HepG2 (cell line): ENCODE measurements at regions not wholly inside any gene's neighbourhood (a gene's known extent, or its start where the extent isn't known, plus 50 kb on each side); places are given as distances from the start of the nearest gene placed in this dataset.

Source experiments
- ATAC-seq: fragments of 200-7000 bp; cut with Tn5 transposase; 3 replicates; pipeline ENCODE4 v1.9.1; 2020; ENCODE audit warnings: mild to moderate bottlenecking, moderate library complexity
- BruUV-seq: library from RNA; stranded (reverse); fragments of 400-500 nt; replicated peaks from 2 replicates; lab custom pipeline; 2021; lab: Mats Ljungman, UMichigan
- CTCF ChIA-PET: fragments of 300-600 bp; formaldehyde crosslinking; extraction: SDS; loops from one replicate; lab custom pipeline; 2021; ENCODE audit warnings: low total read pairs, inconsistent platforms, low intra/inter-chr PET ratio; lab: Yijun Ruan, JAX
- POLR2A ChIA-PET: fragments of 350-600 bp; sonication (Branson Sonifier 250); formaldehyde crosslinking; loops from one replicate; lab custom pipeline; 2020; ENCODE audit warnings: antibody characterized with exemption, inconsistent platforms; lab: Yijun Ruan, JAX
- DNase-seq: peaks from one replicate; pipeline ENCODE4 v3.0.0-alpha.2; 2015; ENCODE audit warnings: low spot score
- FAIRE-seq: peaks from 3 replicates; lab custom pipeline; 2011; peaks lifted over from hg19 to GRCh38; lab: Jason Lieb, UNC
- H2AFZ ChIP-seq: one replicate; pipeline ENCODE4 v1.6.1; 2011; ENCODE audit warnings: low read length, inconsistent platforms
- H3K27ac ChIP-seq: fragments of 300-600 bp; 3 replicates; pipeline ENCODE4 v1.8.0; 2011; ENCODE audit warnings: mixed run types, mild to moderate bottlenecking, mixed read lengths, low read length, inconsistent platforms; ENCODE audit not compliant: insufficient read depth; ENCODE audit errors: extremely low read length
- H3K27me3 ChIP-seq, 2 experiments: fragments of 200-600 bp in 1 of 2; 2 replicates in 1 of 2; 3 replicates in 1 of 2; pipeline versions ENCODE4 v1.6.0 to v1.8.0; 2011; ENCODE audit warnings: low read length in 2 of 2, mild to moderate bottlenecking in 2 of 2, moderate library complexity in 2 of 2, inconsistent platforms in 1 of 2; ENCODE audit not compliant: insufficient read depth in 2 of 2, control insufficient read depth in 1 of 2
- H3K36me3 ChIP-seq, 2 experiments: fragments of 200-600 bp in 1 of 2; replicated peaks in 1 of 2; 2 replicates in 1 of 2; 3 replicates in 1 of 2; pipeline versions ENCODE4 v1.5.1 to v1.8.0; 2011; ENCODE audit warnings: low read length in 2 of 2, inconsistent platforms in 1 of 2; ENCODE audit not compliant: insufficient read depth in 2 of 2, control insufficient read depth in 1 of 2
- H3K4me1 ChIP-seq: 2 replicates; pipeline ENCODE4 v1.5.1; 2012; ENCODE audit warnings: low read length, inconsistent platforms; ENCODE audit not compliant: insufficient read depth
- H3K4me2 ChIP-seq: 2 replicates; pipeline ENCODE4 v1.6.0; 2011; ENCODE audit warnings: low read depth, low read length, inconsistent platforms
- H3K4me3 ChIP-seq, 3 experiments: fragments of 200-600 bp in 1 of 3; sonication (generic), shearing (Covaris generic) in 1 of 3; replicated peaks in 1 of 3; 2 replicates each; pipeline ENCODE4 v1.5.1; 2011 to 2016; ENCODE audit warnings: low read length in 3 of 3, inconsistent platforms in 2 of 3, low read depth in 2 of 3, mild to moderate bottlenecking in 2 of 3, control low read depth in 1 of 3, mixed read lengths in 1 of 3; ENCODE audit not compliant: insufficient read depth in 1 of 3
- H3K79me2 ChIP-seq: one replicate; pipeline ENCODE4 v1.6.1; 2011; ENCODE audit warnings: low read length, inconsistent platforms; ENCODE audit not compliant: insufficient read depth
- H3K9ac ChIP-seq: 2 replicates; pipeline ENCODE4 v1.6.0; 2011; ENCODE audit warnings: mild to moderate bottlenecking, low read depth, low read length, inconsistent platforms; ENCODE audit not compliant: insufficient read depth
- H3K9me3 ChIP-seq: 2 replicates; pipeline ENCODE4 v1.5.1; 2012; ENCODE audit warnings: mild to moderate bottlenecking, low read length
- H4K20me1 ChIP-seq: 2 replicates; pipeline ENCODE4 v1.6.0; 2011; ENCODE audit warnings: inconsistent platforms, mild to moderate bottlenecking, low read length, moderate library complexity; ENCODE audit not compliant: insufficient read depth
- BRD4 ChIP-seq: sonication (generic); formaldehyde crosslinking; IDR thresholded peaks from 2 replicates; pipeline ENCODE4 v1.4.0; 2020; ENCODE audit warnings: missing genetic modification reagents
- CREB1 ChIP-seq, 2 experiments: fragments of 450-650 bp in 1 of 2; IDR thresholded peaks; 2 replicates each; pipeline ENCODE4 v1.6.1; 2016 to 2017; ENCODE audit warnings: control low read depth in 1 of 2, mild to moderate bottlenecking in 1 of 2, missing compliant biosample characterization in 1 of 2, missing genetic modification characterization in 1 of 2
- HNRNPUL1 ChIP-seq: fragments of 200-400 bp; formaldehyde crosslinking; IDR thresholded peaks from 2 replicates; pipeline ENCODE4 v1.6.1; 2017; ENCODE audit warnings: low read depth, mild to moderate bottlenecking, low read length, moderate library complexity
- RBFOX2 ChIP-seq: fragments of 200-400 bp; formaldehyde crosslinking; IDR thresholded peaks from 2 replicates; pipeline ENCODE4 v1.6.1; 2017; ENCODE audit warnings: low read depth, mild to moderate bottlenecking, low read length
- SUZ12 ChIP-seq: fragments of 150-350 bp; IDR thresholded peaks from 2 replicates; pipeline ENCODE4 v1.6.1; 2014; ENCODE audit warnings: low read depth, low read length
- ZNF704 ChIP-seq: sonication (generic); formaldehyde crosslinking; IDR thresholded peaks from 2 replicates; pipeline ENCODE4 v1.8.1; 2023; ENCODE audit warnings: mild to moderate bottlenecking, inconsistent platforms, moderate library complexity, missing genetic modification reagents, borderline replicate concordance
- ZSCAN29 ChIP-seq: sonication (generic); formaldehyde crosslinking; conservative IDR thresholded peaks from 2 replicates; pipeline ENCODE4 v1.4.0; 2020; ENCODE audit warnings: mild to moderate bottlenecking, missing genetic modification reagents
- WGBS: methylation state at CpG from one replicate; pipeline ENCODE4 v1.1.6; 2017; ENCODE audit warnings: low lambda C conversion rate; 5-methylcytosine and 5-hydroxymethylcytosine counted together
- in situ Hi-C: cut with HindIII; loops from 2 replicates; pipeline ENCODE4 v1.10.0; 2017; ENCODE audit warnings: low pct_unique_long_range_greater_than_20kb; ENCODE audit not compliant: extremely low pct_ligation_motif_present
- intact Hi-C: fragments of 100-400 bp; cut with micrococcal nuclease; formaldehyde crosslinking; loops from one replicate; pipeline ENCODE4 v1.10.0; 2022; ENCODE audit not compliant: unreplicated experiment
- TF ChIP-seq, protein P1 (sequence below): sonication (generic); formaldehyde crosslinking; IDR thresholded peaks from 2 replicates; pipeline ENCODE4 v1.5.1; 2020; ENCODE audit warnings: missing genetic modification reagents, mild to moderate bottlenecking, borderline replicate concordance

GRCh38 chr20:51091406-51092195 lies 68.7 kb upstream of the KCNG1 start:
- Histone ChIP-seq H2AFZ (no peak overlapping the region), H3K4me2 (no peak overlapping the region)

More at GRCh38 chr20:51091406-51092195, 68.7 kb upstream of the KCNG1 start:
- 20% methylated on average over 12 of the region's 12 CpGs for WGBS
- no peaks in the 10 kb centered on the region for H3K79me2 ChIP-seq
- BruUV-seq: no TSS peak
- TF ChIP-seq HNRNPUL1 (no peak), RBFOX2 (no peak), SUZ12 (no peak), CREB1 (IDR thresholded peaks at IDR 0.05) (no peak), CREB1 (CRISPR knock-in tag; IDR thresholded peaks at IDR 0.05) (no peak), ZNF704 (CRISPR knock-in tag) (no peak), BRD4 (CRISPR knock-in tag) (no peak), ZSCAN29 (CRISPR knock-in tag) (no peak)
- TF ChIP-seq, protein P1, sequence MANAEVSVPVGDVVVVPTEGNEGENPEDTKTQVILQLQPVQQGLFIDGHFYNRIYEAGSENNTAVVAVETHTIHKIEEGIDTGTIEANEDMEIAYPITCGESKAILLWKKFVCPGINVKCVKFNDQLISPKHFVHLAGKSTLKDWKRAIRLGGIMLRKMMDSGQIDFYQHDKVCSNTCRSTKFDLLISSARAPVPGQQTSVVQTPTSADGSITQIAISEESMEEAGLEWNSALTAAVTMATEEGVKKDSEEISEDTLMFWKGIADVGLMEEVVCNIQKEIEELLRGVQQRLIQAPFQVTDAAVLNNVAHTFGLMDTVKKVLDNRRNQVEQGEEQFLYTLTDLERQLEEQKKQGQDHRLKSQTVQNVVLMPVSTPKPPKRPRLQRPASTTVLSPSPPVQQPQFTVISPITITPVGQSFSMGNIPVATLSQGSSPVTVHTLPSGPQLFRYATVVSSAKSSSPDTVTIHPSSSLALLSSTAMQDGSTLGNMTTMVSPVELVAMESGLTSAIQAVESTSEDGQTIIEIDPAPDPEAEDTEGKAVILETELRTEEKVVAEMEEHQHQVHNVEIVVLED: no peak
- no peaks in the 10 kb centered on the region for H3K4me1 ChIP-seq
- no peak overlapping the region for H3K4me3 ChIP-seq
- H3K27me3 ChIP-seq: peaks cover 6 to 40% of the 10 kb centered on the region in 2 experiments; a peak in 3 of 5 replicates
- ChIA-PET POLR2A (no interaction called here), CTCF (no interaction called here)
- no peaks in the 10 kb centered on the region for H3K36me3 ChIP-seq
- DNase-seq (no peak), FAIRE-seq (no peak), ATAC-seq (no peak)
- intact Hi-C loops: no loop called here
- no peak overlapping the region for H3K9ac ChIP-seq
- in situ Hi-C loops: no loop called here
- H3K27ac ChIP-seq: no peak overlapping the region
- H4K20me1 ChIP-seq: no peaks in the 10 kb centered on the region
- H3K9me3 ChIP-seq: no peaks in the 10 kb centered on the region
